ENCODE measurements at regions not wholly inside any gene's neighbourhood (a gene's known extent, or its start where the extent isn't known, plus 50 kb on each side); places are given as distances from the start of the nearest gene placed in this dataset.

- TF ChIP-seq CTCF (IDR thresholded peaks at IDR 0.05 in 4 of 5, conservative IDR thresholded peaks at IDR 0.05 in 1 of 5) (no peak), POLR2A (IDR thresholded peaks at IDR 0.05) (no peak)
Measured at GRCh38 chr5:110909415-110909814, 162.1 kb upstream of the TSLP start.

Data from gastrocnemius medialis (tissue), 4 donors.